GM12873 (cell line): ENCODE measurements at regions not wholly inside any gene's neighbourhood (a gene's known extent, or its start where the extent isn't known, plus 50 kb on each side); places are given as distances from the start of the nearest gene placed in this dataset.

Experiments
- CTCF ChIP-seq: IDR thresholded peaks from 2 replicates; pipeline ENCODE4 v1.5.1; 2012; ENCODE audit warnings: low read depth, mild to moderate bottlenecking, moderate library complexity, low read length, control low read depth; ENCODE audit not compliant: insufficient read depth; ENCODE audit errors: missing control alignments

GRCh38 chr1:30234091-30234490 lies 489.3 kb downstream of the MATN1 start:
- TF ChIP-seq CTCF: no peak

- peak; percentile 86 for TF ChIP-seq CTCF
Observed at GRCh38 chr1:30232288-30232899, 491.0 kb downstream of the MATN1 start.

- TF ChIP-seq CTCF: no peak
Observed at GRCh38 chr1:30229960-30230359, 493.4 kb downstream of the MATN1 start.

- no peak for TF ChIP-seq CTCF
Observed at GRCh38 chr1:30229557-30229956, 493.8 kb downstream of the MATN1 start.

- TF ChIP-seq CTCF: no peak
Observed at GRCh38 chr1:30226648-30227047, 496.7 kb downstream of the MATN1 start.

- TF ChIP-seq CTCF: no peak
Observed at GRCh38 chr1:30225357-30225756, 498.0 kb downstream of the MATN1 start.

- TF ChIP-seq CTCF: no peak
Observed at GRCh38 chr1:30219675-30220074, 503.7 kb downstream of the MATN1 start.

GRCh38 chr1:30218438-30218837 lies 504.9 kb downstream of the MATN1 start:
- TF ChIP-seq CTCF: no peak
